NCI-H1436 (cell line): ENCODE measurements at regions not wholly inside any gene's neighbourhood (a gene's known extent, or its start where the extent isn't known, plus 50 kb on each side); places are given as distances from the start of the nearest gene placed in this dataset.
"Not testable (repeated sequence)": the region's sequence is repeated elsewhere in the genome, so short reads cannot be mapped to it uniquely, and the experiment has no call there.

ENCODE experiments used
- DNase-seq: peaks from one replicate; lab custom pipeline; 2025; lab: John Stamatoyannopoulos, UW

GRCh38 chr15:35929740-35930444, 383.9 kb upstream of the DPH6 start:
- DNase-seq = no peak

GRCh38 chr15:35931799-35932341, 385.9 kb upstream of the DPH6 start:
- no peak for DNase-seq

GRCh38 chr15:35932531-35932930, 386.6 kb upstream of the DPH6 start:
- no peak for DNase-seq

- DNase-seq = no peak
Observed at GRCh38 chr15:35933531-35933930, 387.6 kb upstream of the DPH6 start.

- DNase-seq = no peak
Observed at GRCh38 chr15:35934383-35935049, 388.6 kb upstream of the DPH6 start.

- no peak for DNase-seq
Observed at GRCh38 chr15:35936284-35936683, 390.3 kb upstream of the DPH6 start.

- DNase-seq = no peak
Observed at GRCh38 chr15:35937380-35937779, 391.4 kb upstream of the DPH6 start.

GRCh38 chr15:35944945-35945585, 399.1 kb upstream of the DPH6 start:
- DNase-seq = no peak

- no peak for DNase-seq
Observed at GRCh38 chr15:35953424-35953823, 407.5 kb upstream of the DPH6 start.

GRCh38 chr15:35956056-35956455, 410.1 kb upstream of the DPH6 start:
- no peak for DNase-seq

GRCh38 chr15:35958021-35958420, 412.1 kb upstream of the DPH6 start:
- peak; percentile 83 for DNase-seq

- DNase-seq = no peak
Observed at GRCh38 chr15:35958975-35959374, 413.0 kb upstream of the DPH6 start.

- no peak for DNase-seq
Observed at GRCh38 chr15:35963326-35963725, 417.4 kb upstream of the DPH6 start.

GRCh38 chr15:35966781-35967180, 420.8 kb upstream of the DPH6 start:
- no peak for DNase-seq

GRCh38 chr15:35967968-35968367, 422.0 kb upstream of the DPH6 start:
- DNase-seq = not testable (repeated sequence)

- DNase-seq = no peak
Observed at GRCh38 chr15:35973029-35973428, 427.1 kb upstream of the DPH6 start.

- DNase-seq = no peak
Observed at GRCh38 chr15:35974052-35974451, 428.1 kb upstream of the DPH6 start.

GRCh38 chr15:35975941-35976340, 430.0 kb upstream of the DPH6 start:
- DNase-seq = no peak

GRCh38 chr15:35979608-35980007, 433.6 kb upstream of the DPH6 start:
- no peak for DNase-seq

GRCh38 chr15:35980719-35981118, 434.8 kb upstream of the DPH6 start:
- DNase-seq = no peak

GRCh38 chr15:35986191-35986721, 440.3 kb upstream of the DPH6 start:
- no peak for DNase-seq

- no peak for DNase-seq
Observed at GRCh38 chr15:35987056-35987455, 441.1 kb upstream of the DPH6 start.

GRCh38 chr15:35991386-35991785, 445.4 kb upstream of the DPH6 start:
- no peak for DNase-seq
